ENCODE measurements at regions not wholly inside any gene's neighbourhood (a gene's known extent, or its start where the extent isn't known, plus 50 kb on each side); places are given as distances from the start of the nearest gene placed in this dataset.

- TF ChIP-seq POLR2A (IDR thresholded peaks at IDR 0.05; ENCODE audit: low read length) (no peak), GATA1 (IDR thresholded peaks at IDR 0.05; ENCODE audit: low read depth, low read length) (no peak)
- no peak for DNase-seq
Observed at GRCh38 chr11:115869131-115869530, 364.9 kb upstream of the CADM1 start.

DNA sequence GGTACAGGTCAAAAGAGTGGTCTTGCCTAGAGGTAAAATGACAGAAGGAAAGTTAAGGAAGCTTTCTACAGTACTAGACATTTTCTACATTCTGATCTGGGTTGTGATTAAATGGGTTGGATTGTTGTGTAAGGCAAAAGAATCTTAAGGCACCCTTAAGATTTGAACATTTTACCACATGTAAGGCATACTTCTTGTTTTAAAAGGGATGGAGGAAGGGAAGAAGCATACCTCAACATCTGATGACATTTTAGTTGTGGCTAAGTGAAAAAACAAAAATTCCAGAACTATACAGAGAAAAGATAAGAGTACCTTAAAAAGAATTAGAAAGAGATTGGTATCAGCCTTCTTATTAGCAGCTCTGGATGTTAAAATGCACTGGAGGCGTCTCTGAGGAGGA, 356.0 kb upstream of the CADM1 start:
- no peak for DNase-seq
- no peak for TF ChIP-seq POLR2A (IDR thresholded peaks at IDR 0.05; ENCODE audit: low read length)
- no peak for TF ChIP-seq GATA1 (IDR thresholded peaks at IDR 0.05; ENCODE audit: low read depth, low read length)

GRCh38 chr11:115848611-115849010, 344.4 kb upstream of the CADM1 start:
- TF ChIP-seq POLR2A (IDR thresholded peaks at IDR 0.05; ENCODE audit: low read length) (no peak), GATA1 (IDR thresholded peaks at IDR 0.05; ENCODE audit: low read depth, low read length) (no peak)
- DNase-seq, result no peak

- TF ChIP-seq POLR2A (IDR thresholded peaks at IDR 0.05; ENCODE audit: low read length), result no peak
- TF ChIP-seq GATA1 (IDR thresholded peaks at IDR 0.05; ENCODE audit: low read depth, low read length), result no peak
- no peak for DNase-seq
Observed at GRCh38 chr11:115848080-115848479, 343.9 kb upstream of the CADM1 start.

DNA sequence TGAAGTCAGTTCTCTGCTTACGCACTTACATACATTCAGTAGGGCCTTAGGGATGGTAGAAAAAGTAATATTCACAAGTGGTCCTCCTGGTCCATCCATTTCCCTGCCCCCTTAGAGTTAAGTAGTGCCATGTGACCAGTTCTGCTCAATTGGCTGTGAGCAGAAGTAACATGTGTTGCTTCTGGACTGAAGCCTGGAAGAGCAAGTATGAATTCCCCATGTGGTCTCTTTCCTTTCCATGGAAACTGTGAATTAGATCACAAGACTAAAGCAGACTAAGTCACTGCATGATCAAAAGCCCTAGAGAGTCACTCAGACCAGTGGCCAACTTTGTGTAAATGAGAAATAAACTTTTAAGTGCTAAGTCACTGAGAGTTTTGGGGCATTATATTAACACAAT, 341.7 kb upstream of the CADM1 start:
- TF ChIP-seq POLR2A (IDR thresholded peaks at IDR 0.05; ENCODE audit: low read length) (no peak), GATA1 (IDR thresholded peaks at IDR 0.05; ENCODE audit: low read depth, low read length) (no peak)
- no peak for DNase-seq

- no peak for DNase-seq
- TF ChIP-seq POLR2A (IDR thresholded peaks at IDR 0.05; ENCODE audit: low read length) (no peak), GATA1 (IDR thresholded peaks at IDR 0.05; ENCODE audit: low read depth, low read length) (no peak)
Observed at GRCh38 chr11:115843685-115844084, 339.5 kb upstream of the CADM1 start.

- no peak for DNase-seq
- TF ChIP-seq POLR2A (IDR thresholded peaks at IDR 0.05; ENCODE audit: low read length), result no peak
- TF ChIP-seq GATA1 (IDR thresholded peaks at IDR 0.05; ENCODE audit: low read depth, low read length), result no peak
Observed at GRCh38 chr11:115843111-115843510, 338.9 kb upstream of the CADM1 start.

DNA sequence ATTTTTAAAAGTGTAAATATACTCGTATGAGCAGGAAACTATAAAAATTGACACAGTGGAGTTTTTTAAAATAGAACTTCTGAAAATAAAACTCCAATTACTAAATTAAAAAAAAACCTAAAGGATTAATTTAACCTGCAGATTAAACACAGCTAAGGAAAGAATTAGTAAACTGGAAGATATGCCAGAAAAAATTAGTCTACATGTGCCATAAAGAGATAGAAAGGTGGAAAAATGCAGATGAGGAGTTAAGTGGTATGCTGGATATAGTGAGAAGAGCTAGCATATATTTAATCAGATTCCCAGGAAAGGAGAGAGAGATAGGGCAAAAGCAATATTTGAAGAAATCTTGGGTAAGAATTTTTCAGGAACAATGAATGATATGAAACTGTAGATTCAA, 315.8 kb upstream of the CADM1 start:
- no peak for DNase-seq
- TF ChIP-seq GATA1 (IDR thresholded peaks at IDR 0.05; ENCODE audit: low read depth, low read length) (no peak), POLR2A (IDR thresholded peaks at IDR 0.05; ENCODE audit: low read length) (no peak)

DNA sequence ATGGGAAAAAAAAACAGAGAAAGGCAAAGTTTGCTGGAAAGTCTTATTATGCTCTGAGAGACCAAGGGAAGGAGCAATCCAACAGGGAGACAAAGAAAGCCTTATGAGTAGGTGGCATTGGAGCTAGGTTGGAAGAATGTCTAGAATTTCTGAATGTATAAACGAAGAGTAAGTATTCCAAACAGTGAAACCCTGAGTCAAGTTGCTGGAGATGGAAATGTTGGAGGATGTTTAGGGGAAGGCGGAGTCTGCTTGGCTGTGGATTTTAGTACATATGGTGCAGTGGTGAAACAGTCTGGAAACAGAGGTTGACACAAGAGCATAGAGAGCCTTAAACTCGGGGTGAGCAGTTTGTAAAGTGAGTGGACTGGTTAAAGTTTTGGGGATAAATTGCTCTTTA, 314.8 kb upstream of the CADM1 start:
- TF ChIP-seq POLR2A (IDR thresholded peaks at IDR 0.05; ENCODE audit: low read length), result no peak
- no peak for DNase-seq

GRCh38 chr11:115817844-115818468, 313.7 kb upstream of the CADM1 start:
- DNase-seq, result no peak
- no peak for TF ChIP-seq POLR2A (IDR thresholded peaks at IDR 0.05; ENCODE audit: low read length)
- TF ChIP-seq GATA1 (IDR thresholded peaks at IDR 0.05; ENCODE audit: low read depth, low read length), result no peak

DNA sequence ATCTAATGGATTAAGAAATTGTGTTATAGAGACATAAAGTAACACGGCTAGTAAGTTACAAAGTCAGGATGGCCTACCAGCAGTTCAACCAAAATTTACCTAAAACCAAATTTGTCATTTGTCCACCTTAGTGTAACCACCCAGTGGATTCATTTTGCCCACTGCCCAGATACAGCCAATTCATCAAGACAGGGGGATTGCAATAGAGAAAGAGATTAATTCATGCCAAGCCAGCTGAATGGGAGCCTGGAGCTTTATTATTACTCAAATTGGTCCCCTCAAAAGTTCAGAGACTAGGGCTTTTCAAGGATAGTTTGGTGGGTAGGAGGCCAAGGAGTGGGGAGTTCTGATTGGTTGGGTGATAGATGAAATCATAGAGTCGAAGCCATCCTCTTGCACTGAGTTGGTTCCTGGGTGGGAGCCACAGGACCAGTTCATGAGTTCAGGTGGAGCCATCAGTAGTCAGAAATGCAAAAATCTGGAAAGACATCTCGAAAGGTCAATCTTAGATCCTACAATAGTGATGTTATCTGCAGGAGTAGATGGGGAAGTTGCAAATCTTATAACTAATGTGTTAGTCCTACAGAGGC, 304.2 kb upstream of the CADM1 start:
- no peak for TF ChIP-seq GATA1 (IDR thresholded peaks at IDR 0.05; ENCODE audit: low read depth, low read length)
- no peak for TF ChIP-seq POLR2A (IDR thresholded peaks at IDR 0.05; ENCODE audit: low read length)
- no peak for DNase-seq

GRCh38 chr11:115806056-115806455, 301.8 kb upstream of the CADM1 start:
- TF ChIP-seq GATA1 (IDR thresholded peaks at IDR 0.05; ENCODE audit: low read depth, low read length) (no peak), POLR2A (IDR thresholded peaks at IDR 0.05; ENCODE audit: low read length) (no peak)
- no peak for DNase-seq

GRCh38 chr11:115803073-115803740, 299.0 kb upstream of the CADM1 start:
- no peak for DNase-seq
- TF ChIP-seq GATA1 (IDR thresholded peaks at IDR 0.05; ENCODE audit: low read depth, low read length) (no peak), POLR2A (IDR thresholded peaks at IDR 0.05; ENCODE audit: low read length) (no peak)

DNA sequence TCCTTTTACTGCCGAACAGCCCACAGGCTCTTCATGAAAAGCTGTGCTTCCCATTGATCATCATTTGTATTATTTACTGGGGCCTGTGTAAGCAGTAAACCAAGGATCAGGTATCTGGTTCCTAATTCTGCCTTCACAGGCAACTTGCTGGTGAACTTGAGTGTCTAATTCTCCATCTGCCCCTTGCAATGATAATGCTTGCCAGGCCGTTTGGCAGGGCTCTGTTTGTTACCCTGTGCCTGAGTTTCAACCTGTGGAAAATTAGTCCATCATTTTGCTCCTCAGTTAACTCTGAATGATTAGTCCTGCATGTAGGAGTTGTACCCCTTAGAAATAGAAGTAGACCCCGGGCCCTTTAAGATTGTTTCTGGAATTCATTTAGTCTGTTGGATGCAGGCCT, 298.4 kb upstream of the CADM1 start:
- DNase-seq, result no peak
- TF ChIP-seq POLR2A (IDR thresholded peaks at IDR 0.05; ENCODE audit: low read length) (no peak), GATA1 (IDR thresholded peaks at IDR 0.05; ENCODE audit: low read depth, low read length) (no peak)

GRCh38 chr11:115792903-115793302, 288.7 kb upstream of the CADM1 start:
- DNase-seq, result no peak
- no peak for TF ChIP-seq POLR2A (IDR thresholded peaks at IDR 0.05; ENCODE audit: low read length)
- no peak for TF ChIP-seq GATA1 (IDR thresholded peaks at IDR 0.05; ENCODE audit: low read depth, low read length)

Data from erythroblast (primary cell).